ENCODE measurements at regions not wholly inside any gene's neighbourhood (a gene's known extent, or its start where the extent isn't known, plus 50 kb on each side); places are given as distances from the start of the nearest gene placed in this dataset.
"Not testable (repeated sequence)": the region's sequence is repeated elsewhere in the genome, so short reads cannot be mapped to it uniquely, and the experiment has no call there.

GRCh38 chr7:37545619-37546534, 97.2 kb upstream of the ELMO1 start:
- no peak overlapping the region for H3K27ac ChIP-seq (ENCODE audit: low read depth, low read length)
- no peak overlapping the region for H3K27ac Mint-ChIP-seq
- H3K4me1 ChIP-seq (ENCODE audit: insufficient read depth, low read length) = no peaks in the 10 kb centered on the region
- peaks cover 3 to 11% of the 10 kb centered on the region in 2 donors for H3K27me3 Mint-ChIP-seq
- no peaks in the 10 kb centered on the region for H3K36me3 Mint-ChIP-seq
- H3K4me3 ChIP-seq (ENCODE audit: low read length in 2 of 2) = no peak overlapping the region
- no peaks in the 10 kb centered on the region for H3K4me1 Mint-ChIP-seq
- DNase-seq = no peak
- no peak overlapping the region for H3K4me3 Mint-ChIP-seq
- no peaks in the 10 kb centered on the region for H3K27me3 ChIP-seq (ENCODE audit: insufficient read depth, low read length)
- no peaks in the 10 kb centered on the region for H3K9me3 ChIP-seq (ENCODE audit: control insufficient read depth in 1 of 2, low read length in 2 of 2)
- H3K9me3 Mint-ChIP-seq = peaks cover 0 to 2% (median 0%) of the 10 kb centered on the region in 8 donors
- ChIA-PET CTCF (ENCODE audit: partially characterized antibody) (no interaction called here), POLR2A (ENCODE audit: partially characterized antibody) (no interaction called here)
- intact Hi-C loops (cut with micrococcal nuclease) = no loop called here
- no peaks in the 10 kb centered on the region for H3K36me3 ChIP-seq (ENCODE audit: insufficient read depth, low read length)

GRCh38 chr7:37546677-37547076, 98.0 kb upstream of the ELMO1 start:
- Mint-ChIP-seq H3K27ac (no peak overlapping the region), H3K4me3 (no peak overlapping the region)
- no peaks in the 10 kb centered on the region for H3K9me3 ChIP-seq (ENCODE audit: control insufficient read depth in 1 of 2, low read length in 2 of 2)

GRCh38 chr7:37549076-37549931, 100.6 kb upstream of the ELMO1 start:
- CTCF ChIA-PET (ENCODE audit: partially characterized antibody) = no interaction called here
- Histone ChIP-seq H3K4me3 (ENCODE audit: low read length in 2 of 2) (no peak overlapping the region), H3K27me3 (ENCODE audit: insufficient read depth, low read length) (no peaks in the 10 kb centered on the region), H3K27ac (ENCODE audit: low read depth, low read length) (no peak overlapping the region), H3K4me1 (ENCODE audit: insufficient read depth, low read length) (no peaks in the 10 kb centered on the region), H3K36me3 (ENCODE audit: insufficient read depth, low read length) (no peaks in the 10 kb centered on the region), H3K9me3 (ENCODE audit: control insufficient read depth in 1 of 2, low read length in 2 of 2) (no peaks in the 10 kb centered on the region)
- H3K36me3 Mint-ChIP-seq = no peaks in the 10 kb centered on the region
- intact Hi-C loops (cut with micrococcal nuclease) = no loop called here
- H3K4me3 Mint-ChIP-seq = no peak overlapping the region
- H3K27me3 Mint-ChIP-seq = peaks cover 5 to 22% of the 10 kb centered on the region in 2 donors
- H3K4me1 Mint-ChIP-seq = no peaks in the 10 kb centered on the region
- POLR2A ChIA-PET (ENCODE audit: partially characterized antibody) = no interaction called here
- DNase-seq = no peak
- H3K9me3 Mint-ChIP-seq = peaks cover 0 to under 1% (median 0%) of the 10 kb centered on the region in 8 donors
- H3K27ac Mint-ChIP-seq = no peak overlapping the region

More at GRCh38 chr7:37546677-37547076, 98.0 kb upstream of the ELMO1 start:
- CTCF ChIA-PET (ENCODE audit: partially characterized antibody) = no interaction called here
- Histone ChIP-seq H3K27me3 (ENCODE audit: insufficient read depth, low read length) (no peaks in the 10 kb centered on the region), H3K4me1 (ENCODE audit: insufficient read depth, low read length) (no peaks in the 10 kb centered on the region), H3K27ac (ENCODE audit: low read depth, low read length) (no peak overlapping the region), H3K4me3 (ENCODE audit: low read length in 2 of 2) (no peak overlapping the region), H3K36me3 (ENCODE audit: insufficient read depth, low read length) (no peaks in the 10 kb centered on the region)
- intact Hi-C loops (cut with micrococcal nuclease) = no loop called here
- no peaks in the 10 kb centered on the region for H3K4me1 Mint-ChIP-seq
- H3K36me3 Mint-ChIP-seq = no peaks in the 10 kb centered on the region
- H3K27me3 Mint-ChIP-seq = peaks cover 3 to 14% of the 10 kb centered on the region in 2 donors
- peaks cover 0 to 2% (median 0%) of the 10 kb centered on the region in 8 donors for H3K9me3 Mint-ChIP-seq
- no peak for DNase-seq
- POLR2A ChIA-PET (ENCODE audit: partially characterized antibody) = no interaction called here

DNA sequence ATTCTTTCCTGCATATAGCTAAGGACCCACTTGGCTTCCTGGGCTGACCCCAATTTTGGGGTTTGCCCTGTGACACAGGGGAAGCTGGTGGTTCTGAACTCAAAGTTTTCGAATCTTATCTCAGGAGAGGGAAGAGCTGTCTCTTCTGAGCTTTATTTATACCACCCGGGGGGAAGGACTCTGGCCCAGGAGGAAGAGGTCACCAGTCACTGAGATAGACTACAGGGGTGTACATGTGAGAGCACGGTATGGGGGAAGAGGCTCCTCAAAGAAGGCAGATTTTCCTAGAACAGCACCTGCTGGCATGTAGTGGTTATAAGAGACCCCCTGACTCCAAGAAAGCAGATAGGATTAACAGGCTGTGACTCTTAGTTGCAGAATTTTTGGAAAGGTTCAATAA, 101.8 kb upstream of the ELMO1 start:
- Histone ChIP-seq H3K9me3 (ENCODE audit: control insufficient read depth in 1 of 2, low read length in 2 of 2) (no peaks in the 10 kb centered on the region), H3K4me3 (ENCODE audit: low read length in 2 of 2) (no peak overlapping the region), H3K27me3 (ENCODE audit: insufficient read depth, low read length) (no peaks in the 10 kb centered on the region), H3K27ac (ENCODE audit: low read depth, low read length) (no peak overlapping the region), H3K36me3 (ENCODE audit: insufficient read depth, low read length) (no peaks in the 10 kb centered on the region), H3K4me1 (ENCODE audit: insufficient read depth, low read length) (no peaks in the 10 kb centered on the region)
- H3K27me3 Mint-ChIP-seq = peaks cover 5 to 20% of the 10 kb centered on the region in 2 donors
- no peaks in the 10 kb centered on the region for H3K4me1 Mint-ChIP-seq
- POLR2A ChIA-PET (ENCODE audit: partially characterized antibody) = no interaction called here
- intact Hi-C loops (cut with micrococcal nuclease) = no loop called here
- H3K9me3 Mint-ChIP-seq = peaks cover 0 to 3% (median 0%) of the 10 kb centered on the region in 8 donors
- H3K36me3 Mint-ChIP-seq = no peaks in the 10 kb centered on the region
- no peak for DNase-seq
- H3K4me3 Mint-ChIP-seq = no peak overlapping the region
- CTCF ChIA-PET (ENCODE audit: partially characterized antibody) = no interaction called here
- no peak overlapping the region for H3K27ac Mint-ChIP-seq

- Mint-ChIP-seq H3K36me3 (no peaks in the 10 kb centered on the region), H3K4me3 (no peak overlapping the region), H3K9me3 (peaks cover 0 to 3% (median 0%) of the 10 kb centered on the region in 8 donors), H3K27ac (no peak overlapping the region), H3K4me1 (no peaks in the 10 kb centered on the region), H3K27me3 (peaks cover 5 to 18% of the 10 kb centered on the region in 2 donors)
- intact Hi-C loops (cut with micrococcal nuclease) = no loop called here
- H3K27me3 ChIP-seq (ENCODE audit: insufficient read depth, low read length) = no peaks in the 10 kb centered on the region
- H3K9me3 ChIP-seq (ENCODE audit: control insufficient read depth in 1 of 2, low read length in 2 of 2) = no peaks in the 10 kb centered on the region
- H3K4me3 ChIP-seq (ENCODE audit: low read length in 2 of 2) = no peak overlapping the region
- no peaks in the 10 kb centered on the region for H3K36me3 ChIP-seq (ENCODE audit: insufficient read depth, low read length)
- no peak overlapping the region for H3K27ac ChIP-seq (ENCODE audit: low read depth, low read length)
- DNase-seq = no peak
- CTCF ChIA-PET (ENCODE audit: partially characterized antibody) = no interaction called here
- no peaks in the 10 kb centered on the region for H3K4me1 ChIP-seq (ENCODE audit: insufficient read depth, low read length)
- POLR2A ChIA-PET (ENCODE audit: partially characterized antibody) = no interaction called here
Observed at GRCh38 chr7:37550872-37551271, 102.2 kb upstream of the ELMO1 start.

GRCh38 chr7:37552030-37552429, 103.4 kb upstream of the ELMO1 start:
- Mint-ChIP-seq H3K9me3 (peaks cover 0 to 3% (median 0%) of the 10 kb centered on the region in 8 donors), H3K4me1 (no peaks in the 10 kb centered on the region), H3K27ac (no peak overlapping the region), H3K4me3 (no peak overlapping the region), H3K36me3 (no peaks in the 10 kb centered on the region), H3K27me3 (peaks cover 8 to 16% of the 10 kb centered on the region in 2 donors)
- no peaks in the 10 kb centered on the region for H3K27me3 ChIP-seq (ENCODE audit: insufficient read depth, low read length)
- no peaks in the 10 kb centered on the region for H3K9me3 ChIP-seq (ENCODE audit: control insufficient read depth in 1 of 2, low read length in 2 of 2)
- no peak for DNase-seq
- H3K4me1 ChIP-seq (ENCODE audit: insufficient read depth, low read length) = no peaks in the 10 kb centered on the region
- no peaks in the 10 kb centered on the region for H3K36me3 ChIP-seq (ENCODE audit: insufficient read depth, low read length)
- H3K27ac ChIP-seq (ENCODE audit: low read depth, low read length) = no peak overlapping the region
- no peak overlapping the region for H3K4me3 ChIP-seq (ENCODE audit: low read length in 2 of 2)
- ChIA-PET CTCF (ENCODE audit: partially characterized antibody) (no interaction called here), POLR2A (ENCODE audit: partially characterized antibody) (interaction anchor here (0.6 kb wide), 1 partner anchor 53 kb away, joined by 3 read pairs; no protein-coding TSS in a partner anchor)
- intact Hi-C loops (cut with micrococcal nuclease) = no loop called here

GRCh38 chr7:37552439-37552838, 103.8 kb upstream of the ELMO1 start:
- H3K9me3 Mint-ChIP-seq; H3K4me3 Mint-ChIP-seq; H3K4me1 Mint-ChIP-seq; H3K9me3 ChIP-seq (ENCODE audit: control insufficient read depth in 1 of 2, low read length in 2 of 2); intact Hi-C loops (cut with micrococcal nuclease); H3K27ac Mint-ChIP-seq; H3K36me3 Mint-ChIP-seq; H3K27ac ChIP-seq (ENCODE audit: low read depth, low read length); H3K36me3 ChIP-seq (ENCODE audit: insufficient read depth, low read length); H3K4me1 ChIP-seq (ENCODE audit: insufficient read depth, low read length); H3K27me3 ChIP-seq (ENCODE audit: insufficient read depth, low read length); H3K4me3 ChIP-seq (ENCODE audit: low read length in 2 of 2); DNase-seq; CTCF ChIA-PET (ENCODE audit: partially characterized antibody): not testable (repeated sequence)
- POLR2A ChIA-PET (ENCODE audit: partially characterized antibody) = interaction anchor here (0.6 kb wide), 1 partner anchor 53 kb away, joined by 3 read pairs; no protein-coding TSS in a partner anchor
- peaks cover 8 to 16% of the 10 kb centered on the region in 2 donors for H3K27me3 Mint-ChIP-seq
